AG04450 (cell line): ENCODE measurements at regions not wholly inside any gene's neighbourhood (a gene's known extent, or its start where the extent isn't known, plus 50 kb on each side); places are given as distances from the start of the nearest gene placed in this dataset.

Experiments used
- CTCF ChIA-PET: fragments of 300-600, 350-600 bp; formaldehyde crosslinking; extraction: SDS; loops from one replicate; lab custom pipeline; 2022; ENCODE audit warnings: antibody characterized with exemption, inconsistent platforms; lab: Charles Lee
- POLR2A ChIA-PET: fragments of 350-600 bp; formaldehyde crosslinking; extraction: SDS; loops from one replicate; lab custom pipeline; 2021; ENCODE audit warnings: antibody characterized with exemption, inconsistent platforms; lab: Yijun Ruan, JAX
- DNase-seq: peaks from one replicate; pipeline ENCODE4 v3.0.0-alpha.2; 2011; ENCODE audit warnings: low read depth, low spot score
- H3K27ac ChIP-seq: one replicate; pipeline ENCODE4 v1.5.1; 2012; ENCODE audit warnings: low read depth, low read length, control low read depth
- H3K27me3 ChIP-seq: one replicate; pipeline ENCODE4 v1.6.0; 2012; ENCODE audit warnings: low read length; ENCODE audit not compliant: control insufficient read depth, insufficient read depth
- H3K4me3 ChIP-seq: 2 replicates; pipeline ENCODE4 v1.5.1; 2011; ENCODE audit warnings: mild to moderate bottlenecking, low read depth, low read length, control low read depth
- H3K9me3 ChIP-seq: 2 replicates; pipeline ENCODE4 v1.5.1; 2012; ENCODE audit warnings: low read length; ENCODE audit not compliant: control insufficient read depth, insufficient read depth
- TF ChIP-seq, protein P1 (sequence below): IDR thresholded peaks from 2 replicates; pipeline ENCODE4 v1.5.1; 2011; ENCODE audit warnings: low read depth, low read length, control low read depth, inconsistent platforms

DNA sequence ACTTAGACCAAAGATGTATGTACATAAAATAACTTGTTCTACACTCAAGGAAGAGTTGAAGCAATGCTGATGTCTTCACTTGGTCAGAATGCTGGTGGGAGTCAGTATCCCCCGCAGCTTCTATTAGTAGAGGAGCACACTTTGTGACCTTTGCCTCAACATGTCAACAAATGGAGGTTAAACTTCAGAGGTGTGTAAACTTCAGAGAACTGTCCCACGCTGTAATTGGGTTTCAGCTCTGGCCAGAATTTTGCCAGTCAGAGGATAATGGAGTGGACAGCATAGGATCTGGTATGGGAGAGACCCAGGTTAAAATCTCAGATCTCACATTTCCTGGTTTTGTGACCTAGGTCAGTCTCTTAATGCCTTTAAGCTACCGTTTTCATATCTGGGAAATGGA, 107.6 kb upstream of the ZNF644 start:
- TF ChIP-seq, protein P1, sequence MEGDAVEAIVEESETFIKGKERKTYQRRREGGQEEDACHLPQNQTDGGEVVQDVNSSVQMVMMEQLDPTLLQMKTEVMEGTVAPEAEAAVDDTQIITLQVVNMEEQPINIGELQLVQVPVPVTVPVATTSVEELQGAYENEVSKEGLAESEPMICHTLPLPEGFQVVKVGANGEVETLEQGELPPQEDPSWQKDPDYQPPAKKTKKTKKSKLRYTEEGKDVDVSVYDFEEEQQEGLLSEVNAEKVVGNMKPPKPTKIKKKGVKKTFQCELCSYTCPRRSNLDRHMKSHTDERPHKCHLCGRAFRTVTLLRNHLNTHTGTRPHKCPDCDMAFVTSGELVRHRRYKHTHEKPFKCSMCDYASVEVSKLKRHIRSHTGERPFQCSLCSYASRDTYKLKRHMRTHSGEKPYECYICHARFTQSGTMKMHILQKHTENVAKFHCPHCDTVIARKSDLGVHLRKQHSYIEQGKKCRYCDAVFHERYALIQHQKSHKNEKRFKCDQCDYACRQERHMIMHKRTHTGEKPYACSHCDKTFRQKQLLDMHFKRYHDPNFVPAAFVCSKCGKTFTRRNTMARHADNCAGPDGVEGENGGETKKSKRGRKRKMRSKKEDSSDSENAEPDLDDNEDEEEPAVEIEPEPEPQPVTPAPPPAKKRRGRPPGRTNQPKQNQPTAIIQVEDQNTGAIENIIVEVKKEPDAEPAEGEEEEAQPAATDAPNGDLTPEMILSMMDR, result no peak
- ChIA-PET CTCF (interaction anchor here (0.6 to 2.4 kb wide), 2 partner anchors 18 to 36 kb away, joined by 7 to 13 read pairs; no protein-coding TSS in a partner anchor), POLR2A (no interaction called here)
- Histone ChIP-seq H3K27me3 (no peaks in the 10 kb centered on the region), H3K27ac (no peak overlapping the region), H3K4me3 (no peak overlapping the region), H3K9me3 (no peaks in the 10 kb centered on the region)
- no peak for DNase-seq

DNA sequence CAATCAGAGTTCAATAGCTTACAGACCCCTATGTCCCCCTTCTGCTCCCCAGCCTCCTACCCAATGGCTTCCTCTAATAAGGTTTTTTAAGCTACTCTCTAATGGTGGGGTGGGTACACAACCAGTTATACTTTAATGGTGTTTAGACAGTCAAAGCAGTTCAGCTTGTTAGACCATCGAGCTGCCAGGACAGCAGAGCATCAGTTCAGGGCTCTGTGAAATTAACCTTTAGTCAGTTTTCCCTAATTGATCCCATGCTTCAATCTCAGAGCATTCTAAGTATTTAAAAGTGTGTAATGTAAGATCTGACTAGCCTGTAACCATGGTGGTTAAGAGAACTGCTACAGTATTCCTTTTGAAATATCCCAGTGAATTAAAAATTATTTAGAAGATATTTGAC, 107.2 kb upstream of the ZNF644 start:
- Histone ChIP-seq H3K4me3 (no peak overlapping the region), H3K27me3 (no peaks in the 10 kb centered on the region), H3K27ac (no peak overlapping the region), H3K9me3 (no peaks in the 10 kb centered on the region)
- TF ChIP-seq, protein P1, result no peak
- ChIA-PET POLR2A (no interaction called here), CTCF (interaction anchor here (2.4 kb wide), 1 partner anchor 36 kb away, joined by 13 read pairs; no protein-coding TSS in a partner anchor)
- no peak for DNase-seq

DNA sequence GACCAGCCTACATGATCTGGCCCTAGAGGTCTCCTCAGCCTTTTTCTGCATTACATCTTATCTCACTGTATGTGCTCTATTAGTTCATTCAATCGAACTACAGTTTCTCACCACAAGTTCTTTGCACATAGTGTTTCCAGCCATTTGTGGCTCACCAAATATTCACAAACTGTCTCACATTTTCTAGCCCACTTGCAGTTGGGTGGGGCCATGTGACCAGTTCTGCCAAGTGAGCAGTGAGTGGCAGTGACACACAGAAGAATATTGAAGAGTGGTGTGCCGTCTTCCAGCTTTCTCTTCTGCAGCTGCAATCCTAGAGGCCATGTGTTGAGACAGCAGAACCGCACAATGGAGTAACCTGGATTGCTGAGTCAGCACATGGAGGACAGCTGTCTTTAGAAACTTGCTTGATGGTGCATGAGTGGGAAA, 103.2 kb upstream of the ZNF644 start:
- H3K4me3 ChIP-seq, result no peak overlapping the region
- no peaks in the 10 kb centered on the region for H3K27me3 ChIP-seq
- ChIA-PET CTCF (interaction anchor here (2.2 kb wide), 1 partner anchor 41 kb away, joined by 14 read pairs; no protein-coding TSS in a partner anchor), POLR2A (no interaction called here)
- H3K27ac ChIP-seq, result no peak overlapping the region
- no peaks in the 10 kb centered on the region for H3K9me3 ChIP-seq
- no peak for DNase-seq
- TF ChIP-seq, protein P1, result no peak

DNA sequence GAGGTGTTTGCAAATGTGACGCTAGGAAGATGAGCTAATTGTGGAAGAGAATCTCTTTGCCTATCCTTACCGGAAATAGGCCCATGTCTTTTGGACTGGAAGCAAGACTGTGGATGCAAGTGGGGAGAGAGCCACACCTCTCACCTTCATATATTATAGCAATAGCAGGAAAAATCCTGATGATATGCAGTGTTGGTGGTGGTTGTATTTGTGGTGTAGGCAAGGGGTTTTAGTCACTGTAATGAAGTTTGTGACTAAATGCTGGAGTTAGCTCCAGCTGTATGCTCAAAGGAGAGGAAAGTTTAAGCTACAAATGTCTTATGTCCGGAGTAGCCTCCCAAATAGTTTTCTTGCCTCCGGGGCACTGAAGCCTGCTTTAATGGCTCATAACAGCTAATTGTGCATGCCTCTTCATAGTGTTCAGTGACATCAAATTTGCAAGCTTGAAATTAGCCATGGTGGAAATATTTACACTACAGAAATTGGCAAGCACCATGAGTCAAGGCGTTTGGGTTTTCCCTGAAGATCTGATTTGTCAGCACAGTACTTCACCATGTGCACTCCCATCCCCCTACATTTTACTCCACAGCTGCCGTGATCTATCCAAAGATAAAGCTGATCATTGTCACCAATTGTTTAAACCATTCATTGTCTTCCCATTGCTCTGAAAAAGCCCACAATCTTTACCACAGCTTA, 102.6 kb upstream of the ZNF644 start:
- Histone ChIP-seq H3K27me3 (no peaks in the 10 kb centered on the region), H3K27ac (no peak overlapping the region), H3K9me3 (no peaks in the 10 kb centered on the region), H3K4me3 (no peak overlapping the region)
- ChIA-PET POLR2A (no interaction called here), CTCF (interaction anchor here (2.2 kb wide), 1 partner anchor 41 kb away, joined by 14 read pairs; no protein-coding TSS in a partner anchor)
- DNase-seq, result no peak
- TF ChIP-seq, protein P1, result no peak

DNA sequence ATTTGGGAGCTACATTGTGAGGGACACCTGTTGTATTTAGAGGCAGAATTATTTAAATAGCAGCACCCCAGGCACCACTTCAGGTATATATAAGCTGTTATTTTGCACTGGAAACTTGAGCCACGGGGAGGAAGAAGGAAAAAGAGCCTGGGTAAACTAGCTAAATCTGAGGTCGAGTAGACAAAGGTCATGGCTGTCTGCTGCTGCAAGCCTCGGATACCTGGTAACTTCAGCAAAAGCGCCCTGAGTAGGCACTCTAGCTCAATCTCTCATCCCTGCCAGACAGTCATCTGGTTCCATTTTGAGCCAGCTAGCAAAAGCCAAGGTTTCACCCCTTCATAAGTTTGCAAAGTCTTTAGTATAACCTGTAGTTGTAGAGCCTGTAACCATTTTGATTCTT, 101.9 kb upstream of the ZNF644 start:
- no peak for DNase-seq
- H3K4me3 ChIP-seq, result no peak overlapping the region
- no peaks in the 10 kb centered on the region; the same call in 1 of the 2 replicates for H3K9me3 ChIP-seq
- no peaks in the 10 kb centered on the region for H3K27me3 ChIP-seq
- TF ChIP-seq, protein P1, result no peak
- no peak overlapping the region for H3K27ac ChIP-seq
- CTCF ChIA-PET, result interaction anchor here (2.2 kb wide), 1 partner anchor 42 kb away, joined by 14 read pairs; no protein-coding TSS in a partner anchor
- POLR2A ChIA-PET, result no interaction called here
